ENCODE measurements at regions not wholly inside any gene's neighbourhood (a gene's known extent, or its start where the extent isn't known, plus 50 kb on each side); places are given as distances from the start of the nearest gene placed in this dataset.

GRCh38 chr9:13744261-13744901 is 464.9 kb upstream of the MPDZ start:
- DNase-seq: no peak

- DNase-seq: no peak
Observed at GRCh38 chr9:13737885-13738284, 458.4 kb upstream of the MPDZ start.

- DNase-seq: no peak
Observed at GRCh38 chr9:13735181-13735580, 455.7 kb upstream of the MPDZ start.

GRCh38 chr9:13734601-13735000 is 455.1 kb upstream of the MPDZ start:
- no peak for DNase-seq

GRCh38 chr9:13732290-13732689 is 452.8 kb upstream of the MPDZ start:
- no peak for DNase-seq

- no peak for DNase-seq
Observed at GRCh38 chr9:13731637-13732036, 452.1 kb upstream of the MPDZ start.

GRCh38 chr9:13729955-13730354 is 450.5 kb upstream of the MPDZ start:
- DNase-seq: no peak

GRCh38 chr9:13728917-13729811 is 449.7 kb upstream of the MPDZ start:
- no peak for DNase-seq

- DNase-seq: no peak
Observed at GRCh38 chr9:13728131-13728530, 448.6 kb upstream of the MPDZ start.

GRCh38 chr9:13726746-13727145 is 447.3 kb upstream of the MPDZ start:
- DNase-seq: no peak

GRCh38 chr9:13725516-13725915 is 446.0 kb upstream of the MPDZ start:
- no peak for DNase-seq

- no peak for DNase-seq
Observed at GRCh38 chr9:13721481-13722235, 442.2 kb upstream of the MPDZ start.

GRCh38 chr9:13719981-13720676 is 440.6 kb upstream of the MPDZ start:
- no peak for DNase-seq

GRCh38 chr9:13719446-13719845 is 440.0 kb upstream of the MPDZ start:
- DNase-seq: no peak

- no peak for DNase-seq
Observed at GRCh38 chr9:13718539-13718938, 439.0 kb upstream of the MPDZ start.

GRCh38 chr9:13718086-13718485 is 438.6 kb upstream of the MPDZ start:
- DNase-seq: no peak

- DNase-seq: no peak
Observed at GRCh38 chr9:13717322-13718054, 438.0 kb upstream of the MPDZ start.

- no peak for DNase-seq
Observed at GRCh38 chr9:13716601-13717321, 437.3 kb upstream of the MPDZ start.

- DNase-seq: no peak
Observed at GRCh38 chr9:13716090-13716489, 436.6 kb upstream of the MPDZ start.

GRCh38 chr9:13715430-13715829 is 435.9 kb upstream of the MPDZ start:
- DNase-seq: no peak

All from T-helper 2 cell (primary cell).